HG03175 (cell line): ENCODE measurements at regions not wholly inside any gene's neighbourhood (a gene's known extent, or its start where the extent isn't known, plus 50 kb on each side); places are given as distances from the start of the nearest gene placed in this dataset.

Experiments used
- ATAC-seq: cut with Tn5 transposase; IDR thresholded peaks from one replicate; pipeline ENCODE4 v1.9.1; 2021; ENCODE audit warnings: mild to moderate bottlenecking, moderate library complexity; ENCODE audit not compliant: unreplicated experiment

GRCh38 chr11:30153008-30153407 is 77.8 kb upstream of the FSHB start:
- no peak for ATAC-seq

- ATAC-seq, result no peak
Measured at GRCh38 chr11:30155428-30155827, 75.4 kb upstream of the FSHB start.

- ATAC-seq, result no peak
Measured at GRCh38 chr11:30159546-30159945, 71.3 kb upstream of the FSHB start.

DNA sequence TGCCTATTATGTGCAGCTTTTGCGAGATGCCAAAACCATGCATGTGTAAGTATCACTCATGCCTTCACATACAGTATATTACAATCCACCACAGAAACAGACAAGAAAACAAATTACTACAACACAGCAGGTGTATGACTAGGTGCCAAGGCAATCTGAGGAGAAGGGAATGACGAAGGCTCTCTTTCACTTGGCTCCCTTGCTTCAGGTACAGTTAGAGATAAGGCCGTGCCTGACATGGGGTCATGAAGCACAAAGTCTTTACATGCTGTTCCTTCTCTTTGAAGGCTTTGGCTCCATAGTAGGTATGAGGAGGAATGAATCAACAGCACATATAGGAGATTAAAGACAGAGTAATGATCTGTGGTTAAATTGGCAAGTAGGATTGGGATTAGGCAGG is 65.2 kb upstream of the FSHB start:
- ATAC-seq, result no peak

- ATAC-seq, result no peak
Measured at GRCh38 chr11:30171661-30172060, 59.2 kb upstream of the FSHB start.

DNA sequence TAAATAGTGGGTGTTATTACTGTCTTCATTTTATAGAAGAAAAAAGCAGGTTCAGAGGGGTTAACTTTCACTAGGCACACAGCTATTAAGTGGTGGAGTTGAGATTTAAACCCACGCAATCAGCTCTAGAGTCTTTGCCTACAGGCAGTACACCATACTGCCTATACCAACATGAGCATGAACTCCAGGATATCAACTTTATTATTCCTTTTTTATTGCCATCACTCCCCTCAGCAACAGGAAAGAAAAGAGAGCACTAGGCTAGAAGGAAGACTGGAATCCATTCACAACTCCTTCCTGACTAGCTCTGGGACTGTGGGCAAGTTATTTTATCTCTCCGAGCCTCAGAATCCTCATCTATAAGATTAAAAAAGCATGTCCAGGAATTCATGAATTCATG is 58.7 kb upstream of the FSHB start:
- no peak for ATAC-seq

- ATAC-seq, result no peak
Measured at GRCh38 chr11:30172883-30173311, 57.9 kb upstream of the FSHB start.

- no peak for ATAC-seq
Measured at GRCh38 chr11:30174265-30175020, 56.4 kb upstream of the FSHB start.
